Gastroesophageal sphincter (tissue), 3 donors: ENCODE measurements at regions not wholly inside any gene's neighbourhood (a gene's known extent, or its start where the extent isn't known, plus 50 kb on each side); places are given as distances from the start of the nearest gene placed in this dataset.

Experiments
- CTCF ChIP-seq, 4 experiments: fragments of 200-600 bp in 2 of 4; fragments of 450-650 bp in 2 of 4; sonication (generic) in 1 of 4; IDR thresholded peaks; one replicate each; pipeline ENCODE4 v1.5.1; 2017 to 2019; ENCODE audit warnings: antibody characterized with exemption in 4 of 4, mild to moderate bottlenecking in 2 of 4, moderate library complexity in 2 of 4
- EP300 ChIP-seq: sonication (generic); formaldehyde crosslinking; IDR thresholded peaks from one replicate; pipeline ENCODE4 v1.6.1; 2017; ENCODE audit warnings: antibody characterized with exemption, mild to moderate bottlenecking
- POLR2AphosphoS5 ChIP-seq: sonication (generic); formaldehyde crosslinking; IDR thresholded peaks from one replicate; pipeline ENCODE4 v1.6.1; 2017; ENCODE audit warnings: antibody characterized with exemption

GRCh38 chr9:87270221-87270847 lies 227.3 kb upstream of the DAPK1 start:
- no peak for TF ChIP-seq CTCF (IDR thresholded peaks at IDR 0.05)
- TF ChIP-seq POLR2AphosphoS5, result peak; percentile 20
- no peak for TF ChIP-seq EP300
